ENCODE measurements at regions not wholly inside any gene's neighbourhood (a gene's known extent, or its start where the extent isn't known, plus 50 kb on each side); places are given as distances from the start of the nearest gene placed in this dataset.

DNA sequence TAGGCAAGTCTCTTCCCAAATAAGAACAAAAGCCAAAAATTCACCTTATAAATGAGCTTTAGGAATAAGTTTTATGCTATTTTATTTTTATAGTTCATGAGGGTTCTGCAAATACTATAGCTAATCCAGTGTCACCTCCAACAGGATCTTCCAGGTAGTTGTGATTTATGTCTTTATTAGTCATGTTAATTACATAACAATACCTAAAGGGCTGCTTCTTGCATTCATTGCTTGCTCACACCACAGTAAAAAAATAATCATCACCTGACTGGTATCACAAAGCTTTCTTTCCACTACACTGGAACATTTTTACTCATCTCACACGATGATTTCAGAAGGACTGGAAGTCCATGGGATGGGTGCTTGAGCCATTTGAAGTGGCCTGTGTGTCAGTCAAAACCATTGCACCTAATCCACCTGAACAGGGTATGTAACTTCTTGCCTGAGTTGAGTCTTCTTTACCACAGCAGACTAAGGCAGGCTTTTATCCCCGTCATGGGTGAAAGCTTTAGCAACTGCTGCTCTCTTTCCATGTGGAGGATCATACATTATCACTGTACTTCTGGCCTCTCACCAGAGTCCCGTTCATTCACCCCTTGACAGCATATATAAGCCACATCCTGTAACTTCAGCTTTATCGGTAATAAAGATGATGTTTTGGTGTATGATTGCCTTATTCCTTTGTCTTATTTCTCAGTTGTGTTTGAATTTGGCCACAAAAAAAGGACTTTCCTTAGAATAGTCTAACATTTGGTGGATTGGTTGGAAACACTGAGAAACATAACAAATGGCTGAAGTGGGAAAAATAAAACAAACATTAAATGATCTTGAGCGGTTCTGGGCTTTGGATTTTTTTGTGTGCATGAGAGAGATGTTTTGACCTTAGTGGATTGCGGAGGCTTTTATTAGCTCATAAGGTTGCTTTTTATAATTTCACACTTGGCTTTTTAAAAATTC lies 382.6 kb upstream of the THBS1 start:
- H3K27me3 Mint-ChIP-seq (ENCODE audit: low read depth, unreplicated experiment) = no peaks in the 10 kb centered on the region
- DNase-seq (ENCODE audit: low read depth) (no peak), FAIRE-seq (no peak)
- no peak overlapping the region for H3K9ac ChIP-seq (ENCODE audit: low read length)
- no peaks in the 10 kb centered on the region for H3K27me3 ChIP-seq (ENCODE audit: insufficient read depth, low read length)
- H3K4me3 Mint-ChIP-seq (ENCODE audit: unreplicated experiment) = no peak overlapping the region
- no peak for TF ChIP-seq CTCF (IDR thresholded peaks at IDR 0.05; ENCODE audit: insufficient read depth, low read depth, low read length)
- TF ChIP-seq EZH2 (IDR thresholded peaks at IDR 0.05; ENCODE audit: insufficient read depth, low read length) = no peak
- H3K36me3 Mint-ChIP-seq (ENCODE audit: low read depth, unreplicated experiment) = no peaks in the 10 kb centered on the region
- no peaks in the 10 kb centered on the region for H3K9me3 ChIP-seq (ENCODE audit: insufficient read depth, low read depth, low read length)
- no peak overlapping the region for H3K27ac Mint-ChIP-seq (ENCODE audit: unreplicated experiment)
- H3K79me2 ChIP-seq (ENCODE audit: insufficient read depth, low read length) = no peaks in the 10 kb centered on the region
- no peak overlapping the region for H2AFZ ChIP-seq (ENCODE audit: low read depth, low read length)
- H3K9me3 Mint-ChIP-seq (ENCODE audit: unreplicated experiment) = no peaks in the 10 kb centered on the region
- H3K4me3 ChIP-seq (ENCODE audit: insufficient read depth, low read depth, low read length) = no peak overlapping the region
- peaks cover 28% of the 10 kb centered on the region for H3K4me1 ChIP-seq (ENCODE audit: insufficient read depth, low read length)
- no peak overlapping the region for H3K27ac ChIP-seq (ENCODE audit: low read depth, low read length)
- peaks cover 33% of the 10 kb centered on the region for H3K4me1 Mint-ChIP-seq (ENCODE audit: low read depth, unreplicated experiment)
- H3K4me2 ChIP-seq (ENCODE audit: low read length) = no peak overlapping the region
- H3K36me3 ChIP-seq (ENCODE audit: insufficient read depth, low read length) = no peaks in the 10 kb centered on the region
- no peaks in the 10 kb centered on the region for H4K20me1 ChIP-seq (ENCODE audit: insufficient read depth, low read length)

- H3K27ac ChIP-seq (ENCODE audit: low read depth, low read length) = no peak overlapping the region
- Mint-ChIP-seq H3K27me3 (ENCODE audit: low read depth, unreplicated experiment) (no peaks in the 10 kb centered on the region), H3K9me3 (ENCODE audit: unreplicated experiment) (no peaks in the 10 kb centered on the region), H3K27ac (ENCODE audit: unreplicated experiment) (peak overlapping the region; percentile 41), H3K4me3 (ENCODE audit: unreplicated experiment) (no peak overlapping the region), H3K36me3 (ENCODE audit: low read depth, unreplicated experiment) (no peaks in the 10 kb centered on the region), H3K4me1 (ENCODE audit: low read depth, unreplicated experiment) (peaks cover 28% of the 10 kb centered on the region)
- no peaks in the 10 kb centered on the region for H3K9me3 ChIP-seq (ENCODE audit: insufficient read depth, low read depth, low read length)
- peaks cover 25% of the 10 kb centered on the region for H3K4me1 ChIP-seq (ENCODE audit: insufficient read depth, low read length)
- no peaks in the 10 kb centered on the region for H3K36me3 ChIP-seq (ENCODE audit: insufficient read depth, low read length)
- H2AFZ ChIP-seq (ENCODE audit: low read depth, low read length) = no peak overlapping the region
- H4K20me1 ChIP-seq (ENCODE audit: insufficient read depth, low read length) = no peaks in the 10 kb centered on the region
- H3K4me2 ChIP-seq (ENCODE audit: low read length) = no peak overlapping the region
- H3K79me2 ChIP-seq (ENCODE audit: insufficient read depth, low read length) = no peaks in the 10 kb centered on the region
- H3K27me3 ChIP-seq (ENCODE audit: insufficient read depth, low read length) = no peaks in the 10 kb centered on the region
- no peak for TF ChIP-seq EZH2 (IDR thresholded peaks at IDR 0.05; ENCODE audit: insufficient read depth, low read length)
- no peak for TF ChIP-seq CTCF (IDR thresholded peaks at IDR 0.05; ENCODE audit: insufficient read depth, low read depth, low read length)
- FAIRE-seq (no peak), DNase-seq (ENCODE audit: low read depth) (no peak)
- no peak overlapping the region for H3K9ac ChIP-seq (ENCODE audit: low read length)
- H3K4me3 ChIP-seq (ENCODE audit: insufficient read depth, low read depth, low read length) = no peak overlapping the region
Measured at GRCh38 chr15:39199076-39199475, 381.8 kb upstream of the THBS1 start.

DNA sequence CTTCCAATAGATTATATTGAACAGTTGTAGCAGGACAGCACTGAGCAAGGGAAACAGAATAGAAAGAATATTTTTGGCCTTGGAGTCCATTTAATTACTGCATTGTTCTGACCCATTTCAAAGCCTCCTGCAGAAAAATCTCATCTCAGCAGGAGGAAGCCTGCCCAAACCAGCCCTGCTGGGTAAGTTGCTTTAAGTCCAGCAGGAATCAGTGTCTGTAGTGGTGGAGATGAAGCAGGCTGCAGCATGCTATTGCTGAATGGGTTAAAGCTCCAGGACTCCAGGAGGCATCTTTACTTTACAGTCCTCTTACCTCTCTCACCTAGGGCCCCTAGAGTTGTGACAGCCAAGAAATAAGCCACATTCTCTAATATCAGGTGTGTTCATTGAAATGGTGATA lies 380.3 kb upstream of the THBS1 start:
- Mint-ChIP-seq H3K9me3 (ENCODE audit: unreplicated experiment) (peaks cover 4% of the 10 kb centered on the region), H3K36me3 (ENCODE audit: low read depth, unreplicated experiment) (no peaks in the 10 kb centered on the region), H3K27me3 (ENCODE audit: low read depth, unreplicated experiment) (no peaks in the 10 kb centered on the region), H3K4me3 (ENCODE audit: unreplicated experiment) (no peak overlapping the region), H3K27ac (ENCODE audit: unreplicated experiment) (no peak overlapping the region), H3K4me1 (ENCODE audit: low read depth, unreplicated experiment) (peaks cover 17% of the 10 kb centered on the region)
- Histone ChIP-seq H4K20me1 (ENCODE audit: insufficient read depth, low read length) (no peaks in the 10 kb centered on the region), H3K27me3 (ENCODE audit: insufficient read depth, low read length) (no peaks in the 10 kb centered on the region), H3K36me3 (ENCODE audit: insufficient read depth, low read length) (no peaks in the 10 kb centered on the region), H3K27ac (ENCODE audit: low read depth, low read length) (no peak overlapping the region), H3K4me2 (ENCODE audit: low read length) (no peak overlapping the region), H2AFZ (ENCODE audit: low read depth, low read length) (no peak overlapping the region), H3K79me2 (ENCODE audit: insufficient read depth, low read length) (no peaks in the 10 kb centered on the region), H3K9ac (ENCODE audit: low read length) (no peak overlapping the region), H3K9me3 (ENCODE audit: insufficient read depth, low read depth, low read length) (no peaks in the 10 kb centered on the region), H3K4me1 (ENCODE audit: insufficient read depth, low read length) (peaks cover 10% of the 10 kb centered on the region), H3K4me3 (ENCODE audit: insufficient read depth, low read depth, low read length) (no peak overlapping the region)
- DNase-seq (ENCODE audit: low read depth) = no peak
- no peak for FAIRE-seq
- no peak for TF ChIP-seq CTCF (IDR thresholded peaks at IDR 0.05; ENCODE audit: insufficient read depth, low read depth, low read length)
- no peak for TF ChIP-seq EZH2 (IDR thresholded peaks at IDR 0.05; ENCODE audit: insufficient read depth, low read length)
